ENCODE measurements at regions not wholly inside any gene's neighbourhood (a gene's known extent, or its start where the extent isn't known, plus 50 kb on each side); places are given as distances from the start of the nearest gene placed in this dataset.
"Not testable (repeated sequence)": the region's sequence is repeated elsewhere in the genome, so short reads cannot be mapped to it uniquely, and the experiment has no call there.

GRCh38 chr18:78816114-78816513 is 163.5 kb upstream of the SALL3 start:
- no peak for DNase-seq (ENCODE audit: low spot score)

- DNase-seq (ENCODE audit: low spot score) = no peak
Observed at GRCh38 chr18:78816916-78817315, 162.7 kb upstream of the SALL3 start.

- DNase-seq (ENCODE audit: low spot score) = no peak
Observed at GRCh38 chr18:78818495-78818894, 161.1 kb upstream of the SALL3 start.

GRCh38 chr18:78818961-78819360 is 160.7 kb upstream of the SALL3 start:
- DNase-seq (ENCODE audit: low spot score) = no peak

GRCh38 chr18:78820161-78820834 is 159.3 kb upstream of the SALL3 start:
- DNase-seq (ENCODE audit: low spot score) = no peak

GRCh38 chr18:78821396-78821795 is 158.2 kb upstream of the SALL3 start:
- no peak for DNase-seq (ENCODE audit: low spot score)

- DNase-seq (ENCODE audit: low spot score) = no peak
Observed at GRCh38 chr18:78822171-78822948, 157.3 kb upstream of the SALL3 start.

- no peak for DNase-seq (ENCODE audit: low spot score)
Observed at GRCh38 chr18:78822949-78823285, 156.7 kb upstream of the SALL3 start.

- no peak for DNase-seq (ENCODE audit: low spot score)
Observed at GRCh38 chr18:78825168-78825567, 154.4 kb upstream of the SALL3 start.

- DNase-seq (ENCODE audit: low spot score) = no peak
Observed at GRCh38 chr18:78826631-78827030, 153.0 kb upstream of the SALL3 start.

GRCh38 chr18:78827141-78827540 is 152.5 kb upstream of the SALL3 start:
- no peak for DNase-seq (ENCODE audit: low spot score)

GRCh38 chr18:78828131-78828530 is 151.5 kb upstream of the SALL3 start:
- DNase-seq (ENCODE audit: low spot score) = no peak

GRCh38 chr18:78829026-78829425 is 150.6 kb upstream of the SALL3 start:
- not testable (repeated sequence) for DNase-seq (ENCODE audit: low spot score)

- DNase-seq (ENCODE audit: low spot score) = no peak
Observed at GRCh38 chr18:78830161-78830560, 149.5 kb upstream of the SALL3 start.

- DNase-seq (ENCODE audit: low spot score) = no peak
Observed at GRCh38 chr18:78830826-78831225, 148.8 kb upstream of the SALL3 start.

GRCh38 chr18:78831603-78832002 is 148.0 kb upstream of the SALL3 start:
- no peak for DNase-seq (ENCODE audit: low spot score)

GRCh38 chr18:78833833-78834232 is 145.8 kb upstream of the SALL3 start:
- DNase-seq (ENCODE audit: low spot score) = no peak

- DNase-seq (ENCODE audit: low spot score) = no peak
Observed at GRCh38 chr18:78836838-78837237, 142.8 kb upstream of the SALL3 start.

GRCh38 chr18:78837754-78838153 is 141.9 kb upstream of the SALL3 start:
- no peak for DNase-seq (ENCODE audit: low spot score)

GRCh38 chr18:78838183-78838582 is 141.4 kb upstream of the SALL3 start:
- DNase-seq (ENCODE audit: low spot score) = no peak

- DNase-seq (ENCODE audit: low spot score) = no peak
Observed at GRCh38 chr18:78849046-78849445, 130.6 kb upstream of the SALL3 start.

- DNase-seq (ENCODE audit: low spot score) = no peak
Observed at GRCh38 chr18:78849458-78849857, 130.2 kb upstream of the SALL3 start.

- DNase-seq (ENCODE audit: low spot score) = no peak
Observed at GRCh38 chr18:78853341-78853740, 126.3 kb upstream of the SALL3 start.

- no peak for DNase-seq (ENCODE audit: low spot score)
Observed at GRCh38 chr18:78855188-78855587, 124.4 kb upstream of the SALL3 start.

All from COLO829 (cell line).